GM10266 (cell line): ENCODE measurements at regions not wholly inside any gene's neighbourhood (a gene's known extent, or its start where the extent isn't known, plus 50 kb on each side); places are given as distances from the start of the nearest gene placed in this dataset.
"Not testable (repeated sequence)": the region's sequence is repeated elsewhere in the genome, so short reads cannot be mapped to it uniquely, and the experiment has no call there.

Source experiments
- DNase-seq: peaks from one replicate; pipeline ENCODE4 v3.0.0; 2012; ENCODE audit errors: extremely low spot score
- CTCF ChIP-seq: IDR thresholded peaks from 2 replicates; pipeline ENCODE4 v1.5.1; 2012; ENCODE audit warnings: mild to moderate bottlenecking, low read depth; ENCODE audit not compliant: control insufficient read depth, insufficient read depth; ENCODE audit errors: missing control alignments

GRCh38 chr20:48039514-48039913 lies 254.2 kb upstream of the SULF2 start:
- DNase-seq: no peak
- TF ChIP-seq CTCF: no peak

- TF ChIP-seq CTCF: no peak
- no peak for DNase-seq
These were observed 253.4 kb upstream of the SULF2 start for GRCh38 chr20:48038713-48039112.

- DNase-seq: not testable (repeated sequence)
These were observed 252.5 kb upstream of the SULF2 start for GRCh38 chr20:48037798-48038197.

GRCh38 chr20:48035961-48036731 lies 250.9 kb upstream of the SULF2 start:
- no peak for DNase-seq
- TF ChIP-seq CTCF: no peak

- no peak for DNase-seq
- no peak for TF ChIP-seq CTCF
These were observed 249.5 kb upstream of the SULF2 start for GRCh38 chr20:48034751-48035150.

- not testable (repeated sequence) for DNase-seq
These were observed 247.7 kb upstream of the SULF2 start for GRCh38 chr20:48033005-48033404.

- TF ChIP-seq CTCF: no peak
- no peak for DNase-seq
These were observed 245.8 kb upstream of the SULF2 start for GRCh38 chr20:48031122-48031521.

GRCh38 chr20:48026981-48027592 lies 241.8 kb upstream of the SULF2 start:
- DNase-seq: no peak
- no peak for TF ChIP-seq CTCF
